ENCODE measurements at regions not wholly inside any gene's neighbourhood (a gene's known extent, or its start where the extent isn't known, plus 50 kb on each side); places are given as distances from the start of the nearest gene placed in this dataset.

DNA sequence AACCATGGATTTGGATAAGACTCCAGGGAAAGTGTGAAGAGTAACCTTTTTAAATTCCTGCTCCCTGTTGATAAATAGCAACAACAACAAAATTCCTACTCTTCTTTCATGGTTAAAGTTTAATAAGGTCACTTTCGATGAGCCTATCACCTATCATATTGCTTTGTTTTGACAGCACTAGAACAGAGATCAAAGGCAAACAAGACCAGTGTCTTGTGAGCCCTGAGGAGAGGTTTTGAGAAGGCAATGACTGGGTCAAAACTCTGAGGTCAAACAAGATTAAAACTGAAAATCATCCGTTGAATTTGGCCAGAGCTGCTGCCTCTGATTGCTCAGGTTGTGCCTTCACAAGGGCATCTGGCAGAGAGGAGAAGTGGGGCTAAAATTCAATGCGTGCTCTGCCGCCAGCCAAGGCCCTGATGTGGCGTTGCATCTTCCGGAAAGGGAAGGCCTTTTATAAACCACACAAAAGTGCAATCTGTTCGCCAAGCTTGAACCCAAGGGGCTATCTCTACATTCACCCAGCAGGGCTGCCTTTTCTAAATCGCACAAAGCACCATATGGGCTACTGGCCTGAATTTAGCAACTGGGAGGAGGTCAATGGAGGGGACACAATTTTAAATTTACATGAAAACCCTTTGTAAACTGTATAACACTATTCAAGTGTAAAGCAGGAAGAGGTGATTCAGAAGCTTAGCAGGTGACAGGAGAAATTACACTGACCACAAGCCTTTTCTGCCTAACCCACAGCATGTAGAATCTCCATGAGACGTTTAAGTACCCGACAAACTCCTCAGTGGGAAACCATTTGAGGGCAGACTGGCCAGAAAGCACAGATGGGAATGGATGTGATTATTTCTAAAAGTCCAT is 140.8 kb downstream of the DAD1 start:
- peak overlapping the region in 1 of 2 donors; percentile 47 for H3K27ac ChIP-seq (ENCODE audit: low read length in 2 of 2)
- peaks cover 15 to 17% of the 10 kb centered on the region in 2 donors for H3K4me1 ChIP-seq (ENCODE audit: control insufficient read depth in 2 of 2, insufficient read depth in 2 of 2, low read length in 2 of 2)
- intact Hi-C loops (cut with micrococcal nuclease) = loop anchor here (2.0 to 5.0 kb wide), 2 partner anchors 17 to 46 kb away; no protein-coding TSS in a partner anchor
- DNase-seq (peak; percentile 49), ATAC-seq (ENCODE audit: low read depth) (peak; percentile 69)
- Mint-ChIP-seq H3K4me1 (peaks cover 23% of the 10 kb centered on the region), H3K9me3 (ENCODE audit: insufficient read depth) (no peaks in the 10 kb centered on the region), H3K4me3 (peak overlapping the region; percentile 58), H3K27me3 (no peaks in the 10 kb centered on the region), H3K27ac (peak overlapping the region; percentile 88)
- TF ChIP-seq, protein P1, sequence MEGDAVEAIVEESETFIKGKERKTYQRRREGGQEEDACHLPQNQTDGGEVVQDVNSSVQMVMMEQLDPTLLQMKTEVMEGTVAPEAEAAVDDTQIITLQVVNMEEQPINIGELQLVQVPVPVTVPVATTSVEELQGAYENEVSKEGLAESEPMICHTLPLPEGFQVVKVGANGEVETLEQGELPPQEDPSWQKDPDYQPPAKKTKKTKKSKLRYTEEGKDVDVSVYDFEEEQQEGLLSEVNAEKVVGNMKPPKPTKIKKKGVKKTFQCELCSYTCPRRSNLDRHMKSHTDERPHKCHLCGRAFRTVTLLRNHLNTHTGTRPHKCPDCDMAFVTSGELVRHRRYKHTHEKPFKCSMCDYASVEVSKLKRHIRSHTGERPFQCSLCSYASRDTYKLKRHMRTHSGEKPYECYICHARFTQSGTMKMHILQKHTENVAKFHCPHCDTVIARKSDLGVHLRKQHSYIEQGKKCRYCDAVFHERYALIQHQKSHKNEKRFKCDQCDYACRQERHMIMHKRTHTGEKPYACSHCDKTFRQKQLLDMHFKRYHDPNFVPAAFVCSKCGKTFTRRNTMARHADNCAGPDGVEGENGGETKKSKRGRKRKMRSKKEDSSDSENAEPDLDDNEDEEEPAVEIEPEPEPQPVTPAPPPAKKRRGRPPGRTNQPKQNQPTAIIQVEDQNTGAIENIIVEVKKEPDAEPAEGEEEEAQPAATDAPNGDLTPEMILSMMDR (IDR thresholded peaks at IDR 0.05) = no peak
- no peak for TF ChIP-seq EZH2 (IDR thresholded peaks at IDR 0.05; ENCODE audit: borderline replicate concordance, insufficient read depth, low read depth, low read length, poor library complexity, severe bottlenecking)
- H3K79me2 ChIP-seq (ENCODE audit: control insufficient read depth, insufficient read depth, low read length) = no peaks in the 10 kb centered on the region
- H2AFZ ChIP-seq (ENCODE audit: insufficient read depth, low read depth, low read length, poor library complexity, severe bottlenecking) = peak overlapping the region; percentile 73
- H3K4me2 ChIP-seq (replicated peaks; ENCODE audit: low read depth, low read length, poor library complexity, severe bottlenecking) = peak overlapping the region; percentile 63
- no peaks in the 10 kb centered on the region for H3K36me3 ChIP-seq (replicated peaks in 1 of 2; ENCODE audit: control extremely low read depth in 1 of 2, control insufficient read depth in 1 of 2, extremely low read depth in 1 of 2, insufficient read depth in 2 of 2, low read length in 1 of 2)
- ChIA-PET POLR2A (interaction anchor here (0.8 to 1.0 kb wide), 2 partner anchors 11 to 12 kb away, joined by 3 read pairs; no protein-coding TSS in a partner anchor), CTCF (interaction anchor here (0.8 to 5.1 kb wide), 7 partner anchors 11 to 122 kb away, joined by 3 to 20 read pairs (median 3); no protein-coding TSS in a partner anchor)
- no peaks in the 10 kb centered on the region for H3K9me3 ChIP-seq (ENCODE audit: control extremely low read depth in 1 of 3, control insufficient read depth in 2 of 3, insufficient read depth in 1 of 3, low read length in 2 of 3)
- no peak overlapping the region for H3K9ac ChIP-seq (ENCODE audit: low read length)
- no peak overlapping the region for H3K4me3 ChIP-seq (ENCODE audit: control extremely low read depth in 1 of 5, extremely low read depth in 1 of 5, insufficient read depth in 1 of 5, low read depth in 2 of 5, low read length in 4 of 5)
- WGBS (ENCODE audit: insufficient coverage) = 0% methylated on average over 5 of the region's 10 CpGs
- H4K20me1 ChIP-seq (ENCODE audit: control insufficient read depth, insufficient read depth, low read length, poor library complexity, severe bottlenecking) = no peaks in the 10 kb centered on the region
- no peaks in the 10 kb centered on the region for H3K27me3 ChIP-seq (replicated peaks in 1 of 4; ENCODE audit: control extremely low read depth in 1 of 4, control insufficient read depth in 3 of 4, insufficient read depth in 4 of 4, low read length in 3 of 4)

DNA sequence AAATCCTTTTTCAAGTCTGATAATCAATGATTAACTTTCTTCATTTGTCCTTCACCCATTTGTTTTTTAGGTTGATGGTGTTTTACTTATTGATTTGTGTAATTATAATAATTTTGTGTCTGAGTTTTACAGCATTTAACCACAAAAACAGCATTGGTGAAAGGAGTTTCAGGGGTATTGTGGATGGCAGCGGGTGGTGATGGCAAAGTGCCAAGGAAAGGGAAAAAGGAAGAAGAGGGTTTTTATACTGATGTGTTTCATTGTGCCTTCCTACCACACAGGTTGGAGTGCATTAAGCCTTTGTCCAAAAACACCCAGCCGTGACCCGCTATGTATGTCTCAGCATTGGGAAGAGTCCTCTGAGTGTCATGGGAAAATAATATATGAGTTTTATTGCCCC is 150.3 kb downstream of the DAD1 start:
- no peak overlapping the region for H3K4me3 Mint-ChIP-seq
- Histone ChIP-seq H3K27me3 (replicated peaks in 1 of 4; ENCODE audit: control extremely low read depth in 1 of 4, control insufficient read depth in 3 of 4, insufficient read depth in 4 of 4, low read length in 3 of 4) (peaks cover 0 to 5% (median 2%) of the 10 kb centered on the region in 4 experiments), H3K9ac (ENCODE audit: low read length) (no peak overlapping the region), H3K4me3 (ENCODE audit: control extremely low read depth in 1 of 5, extremely low read depth in 1 of 5, insufficient read depth in 1 of 5, low read depth in 2 of 5, low read length in 4 of 5) (no peak overlapping the region), H3K36me3 (replicated peaks in 1 of 2; ENCODE audit: control extremely low read depth in 1 of 2, control insufficient read depth in 1 of 2, extremely low read depth in 1 of 2, insufficient read depth in 2 of 2, low read length in 1 of 2) (no peaks in the 10 kb centered on the region), H3K9me3 (ENCODE audit: control extremely low read depth in 1 of 3, control insufficient read depth in 2 of 3, insufficient read depth in 1 of 3, low read length in 2 of 3) (no peaks in the 10 kb centered on the region), H2AFZ (ENCODE audit: insufficient read depth, low read depth, low read length, poor library complexity, severe bottlenecking) (no peak overlapping the region), H3K4me2 (replicated peaks; ENCODE audit: low read depth, low read length, poor library complexity, severe bottlenecking) (no peak overlapping the region), H3K27ac (ENCODE audit: low read length in 2 of 2) (no peak overlapping the region), H3K79me2 (ENCODE audit: control insufficient read depth, insufficient read depth, low read length) (no peaks in the 10 kb centered on the region), H4K20me1 (ENCODE audit: control insufficient read depth, insufficient read depth, low read length, poor library complexity, severe bottlenecking) (no peaks in the 10 kb centered on the region), H3K4me1 (ENCODE audit: control insufficient read depth in 2 of 2, insufficient read depth in 2 of 2, low read length in 2 of 2) (no peaks in the 10 kb centered on the region)
- 20% methylated on average over 1 of the region's 3 CpGs for WGBS (ENCODE audit: insufficient coverage)
- peaks cover 3% of the 10 kb centered on the region for H3K4me1 Mint-ChIP-seq
- H3K27ac Mint-ChIP-seq = no peak overlapping the region
- H3K9me3 Mint-ChIP-seq (ENCODE audit: insufficient read depth) = no peaks in the 10 kb centered on the region
- ChIA-PET POLR2A (no interaction called here), CTCF (no interaction called here)
- ATAC-seq (ENCODE audit: low read depth) (no peak), DNase-seq (no peak)
- TF ChIP-seq, protein P1 (IDR thresholded peaks at IDR 0.05) = no peak
- no peak for TF ChIP-seq EZH2 (IDR thresholded peaks at IDR 0.05; ENCODE audit: borderline replicate concordance, insufficient read depth, low read depth, low read length, poor library complexity, severe bottlenecking)
- no peaks in the 10 kb centered on the region for H3K27me3 Mint-ChIP-seq
- intact Hi-C loops (cut with micrococcal nuclease) = no loop called here
